ENCODE measurements at regions not wholly inside any gene's neighbourhood (a gene's known extent, or its start where the extent isn't known, plus 50 kb on each side); places are given as distances from the start of the nearest gene placed in this dataset.

GRCh38 chr2:153715218-153715850 lies 156.4 kb upstream of the GALNT13 start:
- TF ChIP-seq CTCF (IDR thresholded peaks at IDR 0.05) (no peak), POLR2A (IDR thresholded peaks at IDR 0.05) (no peak)
